ENCODE measurements at regions not wholly inside any gene's neighbourhood (a gene's known extent, or its start where the extent isn't known, plus 50 kb on each side); places are given as distances from the start of the nearest gene placed in this dataset.

DNA sequence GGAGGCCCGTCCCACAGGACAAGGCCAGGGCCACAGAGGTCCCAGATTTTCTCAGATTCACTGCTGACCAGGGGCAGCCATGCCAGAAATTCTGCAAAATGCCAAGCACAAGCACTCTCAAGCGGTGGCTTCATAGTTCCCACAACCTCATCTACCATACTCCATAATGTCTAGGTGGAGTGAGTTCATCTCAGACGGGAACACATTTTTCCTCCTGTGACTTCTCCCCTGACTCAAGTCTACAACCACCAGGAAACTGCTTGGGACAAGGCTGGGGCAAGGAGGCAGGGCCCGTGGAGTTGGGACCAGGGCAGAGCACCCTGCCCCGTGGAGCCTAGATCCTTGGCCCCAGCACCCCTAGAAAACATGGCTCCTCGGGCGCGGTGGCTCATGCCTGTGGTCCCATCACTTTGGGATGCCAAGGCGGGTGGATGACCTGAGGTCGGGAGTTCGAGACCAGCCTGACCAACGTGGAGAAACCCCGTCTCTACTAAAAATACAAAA is 150.7 kb upstream of the HAAO start:
- H3K4me1 ChIP-seq = peaks cover 28 to 50% (median 48%) of the 10 kb centered on the region in 10 experiments
- H3K27me3 ChIP-seq = no peaks in the 10 kb centered on the region
- no peaks in the 10 kb centered on the region for H3K9me3 ChIP-seq (replicated peaks in 1 of 11)
- no peak overlapping the region for H3K4me3 ChIP-seq
- H3K27ac ChIP-seq = no peak overlapping the region
- H4K20me1 ChIP-seq = no peaks in the 10 kb centered on the region
- no peak for TF ChIP-seq Cebpa-rat (IDR thresholded peaks at IDR 0.05)
- no peaks in the 10 kb centered on the region for H3K36me3 ChIP-seq
- H3K9ac ChIP-seq = peak overlapping the region in 1 of 11 experiments; percentile 49; a peak in 1 of 22 replicates
- H3K4me2 ChIP-seq = peak overlapping the region; percentile 35 to 75 (median 53); a peak in 16 of 22 replicates

GRCh38 chr2:42942214-42942989 is 150.0 kb upstream of the HAAO start:
- peak overlapping the region in 1 of 11 experiments; percentile 49; a peak in 1 of 22 replicates for H3K9ac ChIP-seq
- no peaks in the 10 kb centered on the region for H4K20me1 ChIP-seq
- H3K9me3 ChIP-seq (replicated peaks in 1 of 11) = no peaks in the 10 kb centered on the region
- no peaks in the 10 kb centered on the region for H3K36me3 ChIP-seq
- TF ChIP-seq Cebpa-rat (IDR thresholded peaks at IDR 0.05) = no peak
- peaks cover 27 to 46% (median 43%) of the 10 kb centered on the region in 10 experiments for H3K4me1 ChIP-seq
- H3K27me3 ChIP-seq = no peaks in the 10 kb centered on the region
- peak overlapping the region; percentile 35 to 75 (median 53); a peak in 21 of 22 replicates for H3K4me2 ChIP-seq
- H3K4me3 ChIP-seq = no peak overlapping the region
- peak overlapping the region in 2 of 11 experiments; percentile 17 to 34; a peak in 2 of 22 replicates for H3K27ac ChIP-seq

DNA sequence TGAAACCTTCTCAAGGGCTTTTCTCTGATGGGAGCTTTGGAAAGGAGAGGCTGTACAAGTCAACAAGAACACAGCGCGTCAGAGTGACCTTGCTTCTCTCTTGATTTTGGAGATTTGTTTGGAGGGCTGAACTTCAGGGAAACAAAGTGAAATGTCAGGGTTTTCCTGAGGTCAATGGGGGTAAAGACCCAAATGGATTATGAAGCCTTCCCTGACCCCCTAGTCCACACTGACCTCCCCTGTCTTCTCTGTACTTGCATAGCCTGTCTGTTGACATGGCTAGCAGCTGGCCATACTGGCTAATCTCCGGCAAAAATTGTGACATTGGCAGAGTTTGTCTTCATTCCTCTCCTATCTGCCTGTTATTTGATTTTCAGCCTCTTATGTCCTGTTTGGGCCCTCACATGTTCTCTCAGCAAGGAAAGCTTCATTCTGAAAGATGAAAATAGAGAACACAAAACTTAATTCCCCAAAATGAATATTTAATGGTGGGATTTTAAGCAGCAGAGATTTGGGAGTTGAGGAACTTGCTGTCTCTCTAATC is 149.3 kb upstream of the HAAO start:
- TF ChIP-seq Cebpa-rat (IDR thresholded peaks at IDR 0.05) = no peak
- H3K4me2 ChIP-seq = peak overlapping the region; percentile 35 to 75 (median 53); a peak in 14 of 22 replicates

GRCh38 chr2:42939411-42940206 is 147.2 kb upstream of the HAAO start:
- Histone ChIP-seq H3K27ac (no peak overlapping the region), H3K4me2 (no peak overlapping the region), H3K27me3 (no peaks in the 10 kb centered on the region), H4K20me1 (no peaks in the 10 kb centered on the region), H3K4me3 (no peak overlapping the region), H3K4me1 (peaks cover 21 to 44% (median 39%) of the 10 kb centered on the region in 10 experiments), H3K9me3 (replicated peaks in 1 of 11) (no peaks in the 10 kb centered on the region), H3K36me3 (no peaks in the 10 kb centered on the region), H3K9ac (no peak overlapping the region)
- TF ChIP-seq Cebpa-rat (IDR thresholded peaks at IDR 0.05) = no peak

More for the DNA sequence above, 149.3 kb upstream of the HAAO start:
- H3K4me3 ChIP-seq = no peak overlapping the region
- H3K27me3 ChIP-seq = no peaks in the 10 kb centered on the region
- H3K4me1 ChIP-seq = peaks cover 23 to 46% (median 43%) of the 10 kb centered on the region in 10 experiments
- no peaks in the 10 kb centered on the region for H4K20me1 ChIP-seq
- no peaks in the 10 kb centered on the region for H3K9me3 ChIP-seq (replicated peaks in 1 of 11)
- no peak overlapping the region for H3K27ac ChIP-seq
- H3K36me3 ChIP-seq = no peaks in the 10 kb centered on the region
- no peak overlapping the region for H3K9ac ChIP-seq

DNA sequence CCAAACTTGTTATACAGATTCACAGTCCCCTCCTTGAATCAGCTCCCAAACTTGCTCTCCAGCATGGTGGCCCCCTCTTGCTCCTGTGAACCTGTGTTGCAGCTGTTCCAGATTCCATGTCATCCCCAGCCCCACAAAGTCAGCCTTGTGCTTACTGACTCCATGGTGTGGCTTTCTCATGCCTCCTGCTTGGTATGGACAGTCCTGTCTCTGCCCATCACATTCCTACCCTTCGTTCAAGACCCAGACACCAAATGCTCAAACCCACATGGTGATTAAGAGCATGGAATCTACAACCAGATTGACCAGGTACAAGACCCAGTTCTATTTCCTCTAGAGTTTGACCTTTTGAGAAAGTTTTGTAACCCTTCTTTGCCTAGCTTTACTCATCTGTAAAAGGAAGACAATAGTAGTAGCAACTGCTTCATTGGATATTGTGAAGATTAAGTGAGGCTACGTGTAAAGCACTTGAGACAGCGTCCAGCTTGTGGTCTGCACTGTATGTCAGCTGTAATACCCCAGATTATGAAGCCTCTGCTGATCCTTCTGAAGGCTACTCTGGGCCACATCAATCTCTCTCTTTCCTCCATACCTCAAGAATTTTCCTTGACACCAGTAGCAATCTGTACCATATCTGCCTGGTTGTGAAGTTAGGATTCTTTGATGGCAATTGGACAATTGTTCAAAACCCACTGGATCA is 146.4 kb upstream of the HAAO start:
- Histone ChIP-seq H3K27ac (no peak overlapping the region), H4K20me1 (no peaks in the 10 kb centered on the region), H3K4me3 (no peak overlapping the region), H3K36me3 (no peaks in the 10 kb centered on the region), H3K27me3 (no peaks in the 10 kb centered on the region), H3K4me2 (no peak overlapping the region), H3K4me1 (peaks cover 29 to 52% (median 47%) of the 10 kb centered on the region in 10 experiments), H3K9ac (no peak overlapping the region), H3K9me3 (replicated peaks in 1 of 11) (no peaks in the 10 kb centered on the region)
- TF ChIP-seq Cebpa-rat (IDR thresholded peaks at IDR 0.05) = no peak

DNA sequence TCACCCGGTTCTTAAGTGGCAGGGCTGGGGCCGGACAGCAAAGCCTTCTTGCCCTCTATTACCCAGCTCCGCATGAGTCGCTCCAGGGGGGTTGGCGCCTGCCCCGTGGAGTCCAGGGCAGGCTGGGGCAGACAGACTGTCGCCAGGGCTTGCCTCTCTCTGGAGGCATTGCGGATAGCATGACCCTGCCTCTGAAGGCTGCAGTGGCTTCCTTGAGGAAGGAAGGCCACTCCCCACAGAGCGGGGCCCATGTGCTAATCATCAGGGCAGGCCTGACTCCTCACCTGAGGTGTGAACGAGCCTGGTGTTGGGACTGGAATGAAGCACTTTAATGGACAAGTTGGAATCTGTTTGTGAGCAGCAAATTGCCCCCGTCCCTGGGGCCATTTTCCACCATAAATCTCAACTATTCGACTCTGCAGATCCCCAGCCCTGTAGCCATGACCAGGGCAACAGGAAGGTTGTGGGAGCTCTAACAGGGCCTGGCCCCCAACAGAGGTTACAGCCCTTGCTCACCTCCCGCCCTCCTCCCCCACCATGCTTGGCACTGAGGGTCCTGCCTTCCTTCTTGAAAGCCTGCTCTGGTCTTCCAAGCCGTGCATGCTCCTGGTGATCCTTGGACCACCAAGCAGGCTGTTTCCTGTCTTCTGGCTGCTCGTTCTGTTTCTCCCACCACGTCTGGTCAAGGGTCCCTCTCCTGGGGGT is 144.9 kb upstream of the HAAO start:
- Histone ChIP-seq H3K27me3 (no peaks in the 10 kb centered on the region), H3K4me3 (no peak overlapping the region), H3K9me3 (replicated peaks in 1 of 11) (no peaks in the 10 kb centered on the region), H3K4me2 (peak overlapping the region in 10 of 11 experiments; percentile 16 to 53 (median 32); a peak in 16 of 22 replicates), H3K9ac (no peak overlapping the region), H3K27ac (no peak overlapping the region), H4K20me1 (no peaks in the 10 kb centered on the region), H3K36me3 (no peaks in the 10 kb centered on the region), H3K4me1 (peaks cover 26 to 61% (median 54%) of the 10 kb centered on the region in 10 experiments)
- TF ChIP-seq Cebpa-rat (IDR thresholded peaks at IDR 0.05) = no peak

DNA sequence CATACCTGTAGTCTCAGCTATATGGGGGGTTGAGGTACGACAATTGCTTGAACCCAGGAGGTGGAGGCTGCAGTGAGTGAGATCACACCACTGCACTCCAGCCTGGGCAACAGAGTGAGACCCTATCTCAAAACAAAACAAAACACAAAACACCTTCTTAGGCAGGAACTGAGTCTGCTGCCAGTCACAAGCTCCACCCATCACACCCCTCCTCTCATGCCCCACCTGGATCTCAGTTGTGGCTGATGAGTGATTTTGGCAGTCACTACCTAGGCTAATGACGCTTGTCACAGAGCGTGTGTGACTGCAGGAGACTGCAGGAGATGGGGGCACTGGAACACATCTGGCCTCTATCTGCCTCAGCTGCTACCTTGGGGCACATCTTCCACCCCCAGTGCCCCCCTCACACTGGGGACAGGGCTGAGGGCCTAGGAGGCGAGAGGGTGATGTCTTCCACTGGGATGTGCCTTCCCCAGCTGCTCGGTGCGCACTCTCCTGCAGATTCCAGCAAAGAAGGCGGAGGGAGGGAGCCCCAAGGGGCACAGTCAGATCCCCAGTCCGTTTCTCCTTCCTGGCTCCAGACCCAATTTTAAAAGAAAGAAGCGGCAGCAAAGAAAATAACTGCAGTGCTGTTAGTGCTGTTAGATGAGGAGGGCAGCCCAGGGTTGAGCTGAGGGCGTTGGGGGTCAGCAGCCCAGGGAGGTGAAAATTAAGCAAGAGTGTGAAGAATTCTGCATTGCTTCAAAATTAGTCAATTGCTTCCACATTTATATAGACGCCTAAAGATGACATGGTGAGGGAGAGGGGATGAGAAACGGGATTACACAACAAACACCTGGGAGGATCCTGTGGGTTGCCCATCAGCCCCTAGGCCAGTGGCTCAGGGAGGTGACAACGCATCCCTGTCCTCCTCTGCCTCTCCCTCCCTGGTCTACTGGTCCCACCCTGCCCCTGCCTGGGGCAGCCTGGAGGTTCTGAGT is 143.6 kb upstream of the HAAO start:
- no peak overlapping the region for H3K27ac ChIP-seq
- no peak overlapping the region for H3K4me3 ChIP-seq
- H3K27me3 ChIP-seq = no peaks in the 10 kb centered on the region
- no peak overlapping the region for H3K9ac ChIP-seq
- H3K9me3 ChIP-seq (replicated peaks in 1 of 11) = no peaks in the 10 kb centered on the region
- H3K4me2 ChIP-seq = peak overlapping the region in 9 of 11 experiments; percentile 11 to 53 (median 21); a peak in 10 of 22 replicates
- no peaks in the 10 kb centered on the region for H4K20me1 ChIP-seq
- H3K4me1 ChIP-seq = peaks cover 30 to 63% (median 58%) of the 10 kb centered on the region in 10 experiments
- no peaks in the 10 kb centered on the region for H3K36me3 ChIP-seq
- TF ChIP-seq Cebpa-rat (IDR thresholded peaks at IDR 0.05) = no peak

Data from BLaER1 treated with 17β-estradiol and CSF1 and Interleukin-3, amounts not matched to agents 10 nM and 100 nM (cell line).